ENCODE measurements at regions not wholly inside any gene's neighbourhood (a gene's known extent, or its start where the extent isn't known, plus 50 kb on each side); places are given as distances from the start of the nearest gene placed in this dataset.

DNA sequence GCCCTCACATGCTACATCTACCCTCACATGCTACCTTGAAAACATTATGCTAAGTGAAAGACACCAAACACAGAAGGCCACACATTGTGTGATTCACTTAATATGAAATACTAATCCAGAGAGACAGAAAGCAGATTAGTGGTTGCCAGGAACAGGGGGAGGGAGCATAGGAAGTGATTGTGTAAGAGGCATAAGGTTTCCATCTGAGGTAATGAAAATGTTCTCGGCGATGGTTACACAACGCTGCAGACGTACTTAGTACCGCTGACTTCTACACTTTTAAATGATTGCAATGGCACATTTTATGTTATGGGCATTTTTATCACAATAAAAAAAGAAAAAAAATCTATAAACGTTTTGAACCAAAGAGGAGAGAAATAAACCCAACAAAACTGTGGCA lies 742.3 kb downstream of the TYW1 start:
- DNase-seq (ENCODE audit: low read depth in 2 of 3, low spot score in 2 of 3), result no peak

DNA sequence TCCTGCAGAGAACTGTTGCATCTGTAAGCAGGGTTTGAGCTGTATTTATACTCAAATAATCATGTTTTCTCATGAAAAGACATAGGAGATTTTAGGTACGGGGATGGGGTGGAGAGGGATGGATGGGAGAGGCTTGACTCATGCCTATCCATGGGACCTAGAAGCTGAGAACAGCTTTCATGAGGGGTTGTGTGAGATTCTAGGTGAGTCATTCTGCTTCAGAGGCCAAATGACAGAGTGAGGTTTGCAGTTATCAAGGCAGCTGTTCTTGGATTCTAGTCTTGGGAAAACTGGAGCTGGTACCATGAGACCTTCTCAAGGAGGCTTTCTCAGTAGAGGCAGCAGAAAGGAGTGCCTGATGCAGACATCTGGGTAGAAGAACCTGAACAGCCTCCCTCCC lies 746.9 kb downstream of the TYW1 start:
- no peak for DNase-seq (ENCODE audit: low read depth in 2 of 3, low spot score in 2 of 3)

DNA sequence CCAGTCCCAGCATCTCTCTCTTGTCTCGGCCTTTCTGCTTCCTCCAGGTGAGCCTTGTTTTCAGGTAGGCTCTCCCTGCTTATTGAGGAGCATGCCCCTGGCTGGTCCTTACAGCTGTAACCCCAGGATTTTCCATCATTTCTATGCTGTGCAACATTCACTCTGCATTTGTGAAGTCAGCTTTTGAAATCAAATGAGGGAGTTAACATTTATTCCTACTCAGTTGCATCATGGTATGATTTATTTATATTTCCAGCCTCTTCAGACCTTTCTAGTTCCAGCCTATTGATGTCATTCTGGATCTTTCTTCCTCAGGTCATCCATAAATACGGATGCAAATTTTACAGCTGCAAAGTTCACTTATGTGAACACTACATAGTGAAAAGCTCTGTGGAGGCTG lies 755.6 kb downstream of the TYW1 start:
- DNase-seq (ENCODE audit: low read depth in 2 of 3, low spot score in 2 of 3), result no peak

DNA sequence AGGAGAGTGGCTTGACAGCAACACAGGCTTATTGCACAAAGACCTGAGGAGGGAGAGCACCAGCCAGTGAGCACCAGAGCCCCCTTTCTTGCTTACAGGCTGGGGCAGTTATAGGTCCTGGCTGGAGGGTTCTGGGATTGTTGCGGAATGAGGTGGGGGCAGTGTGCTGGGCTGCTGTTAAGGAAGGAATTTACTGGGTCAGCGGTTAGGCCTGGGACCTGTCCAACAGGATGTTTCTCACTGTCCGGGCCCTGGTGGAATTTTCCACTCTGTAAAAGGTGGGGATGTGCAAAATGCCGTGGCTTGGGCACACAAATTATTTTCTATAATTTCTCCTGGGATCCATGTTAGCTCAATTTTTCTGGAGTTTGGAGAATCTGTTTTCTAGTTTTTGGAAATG lies 757.3 kb downstream of the TYW1 start:
- no peak for DNase-seq (ENCODE audit: low read depth in 2 of 3, low spot score in 2 of 3)

DNA sequence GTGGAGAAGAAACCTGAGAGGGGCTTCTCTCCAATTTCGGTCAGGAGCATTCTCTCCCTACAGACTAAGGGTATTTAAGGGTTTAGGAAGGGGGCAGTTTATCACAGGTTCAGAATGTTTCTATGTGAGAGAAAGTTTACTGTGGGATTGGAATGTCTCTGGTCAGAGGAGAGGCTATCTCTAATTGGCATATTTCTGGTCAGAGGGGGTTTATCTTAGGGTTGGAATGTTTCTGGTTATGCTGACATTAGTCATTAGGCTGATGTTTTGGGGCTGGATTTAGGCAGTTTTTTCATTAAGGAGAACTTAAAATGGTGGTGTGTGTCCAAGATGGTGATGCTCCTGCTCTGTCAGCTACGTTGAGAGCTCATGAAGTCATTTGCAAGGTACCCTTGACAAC lies 758.0 kb downstream of the TYW1 start:
- DNase-seq (ENCODE audit: low read depth in 2 of 3, low spot score in 2 of 3), result no peak

DNA sequence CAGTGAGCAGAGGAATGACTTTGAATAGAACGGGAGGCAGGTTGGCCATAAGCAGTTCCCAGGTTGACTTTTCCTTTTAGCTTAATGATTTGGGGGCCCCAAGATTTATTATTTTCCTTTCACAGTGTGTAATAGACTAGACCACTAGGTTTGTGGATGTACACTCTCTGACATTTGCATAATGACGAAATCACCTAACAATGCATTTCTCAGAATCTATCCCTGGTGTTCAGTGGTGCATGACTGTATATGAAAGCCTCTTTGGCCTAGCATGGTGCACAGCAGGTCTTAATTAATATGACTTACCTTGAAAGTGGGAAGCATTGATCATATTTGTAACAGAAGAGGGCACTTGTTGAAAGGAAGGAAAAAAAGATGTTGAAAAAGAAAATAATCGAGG lies 761.9 kb downstream of the TYW1 start:
- no peak for DNase-seq (ENCODE audit: low read depth in 2 of 3, low spot score in 2 of 3)

DNA sequence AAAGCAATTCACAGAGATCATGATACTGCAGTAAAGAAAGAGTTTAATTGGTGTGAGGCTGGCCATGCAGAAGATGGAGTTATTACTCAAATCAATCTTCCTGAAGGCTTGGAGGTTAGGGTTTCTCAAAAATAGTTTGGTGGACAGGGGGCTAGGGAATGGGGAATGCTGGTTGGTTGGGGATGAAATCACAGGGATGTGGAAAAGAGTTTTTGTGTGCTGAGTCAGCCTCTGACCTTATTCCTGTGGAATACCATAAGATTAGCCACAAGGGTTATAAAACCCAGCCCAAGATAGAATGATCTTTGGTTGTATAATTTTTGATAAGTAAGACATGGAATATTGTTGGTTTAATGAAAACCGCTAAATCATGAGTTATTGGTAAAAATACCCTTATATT lies 764.3 kb downstream of the TYW1 start:
- no peak for DNase-seq (ENCODE audit: low read depth in 2 of 3, low spot score in 2 of 3)

DNA sequence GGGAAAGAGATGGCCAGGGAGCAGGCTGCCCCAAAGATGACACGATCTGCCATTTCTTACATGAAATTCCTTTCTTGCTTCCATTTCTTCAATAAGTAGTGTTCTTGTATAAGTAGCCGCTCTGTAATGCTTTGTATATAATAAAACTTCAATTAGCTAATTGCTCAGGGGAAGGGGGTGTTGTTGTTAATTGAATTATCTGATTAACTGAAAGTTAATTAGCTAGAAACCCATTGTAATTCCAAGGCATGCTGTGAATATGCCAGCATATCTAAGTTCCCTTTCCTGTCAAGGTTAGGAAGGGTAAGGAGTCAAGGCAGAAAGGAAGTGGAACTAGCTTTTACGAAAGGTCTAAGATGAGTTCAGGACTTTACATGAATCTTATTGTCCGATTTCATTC lies 765.9 kb downstream of the TYW1 start:
- no peak for DNase-seq (ENCODE audit: low read depth in 2 of 3, low spot score in 2 of 3)

DNA sequence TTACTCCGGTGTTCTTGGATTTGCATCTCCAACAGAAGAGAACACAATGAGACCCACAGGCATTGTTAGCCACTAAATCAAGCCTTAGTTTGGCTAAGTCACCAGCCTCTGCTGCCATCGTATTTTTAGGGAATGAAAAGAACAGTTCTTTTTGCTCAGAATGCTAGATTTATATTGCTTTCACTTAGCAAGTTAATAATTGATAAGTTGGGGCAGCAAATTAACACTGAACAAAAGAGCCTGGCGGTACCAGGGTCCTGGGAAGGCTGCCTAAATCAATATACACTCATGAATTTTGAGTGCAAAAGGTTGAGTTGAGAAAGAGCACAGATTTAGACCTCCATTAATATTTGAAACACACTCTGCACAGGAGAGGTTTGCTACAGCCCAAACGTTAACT lies 767.7 kb downstream of the TYW1 start:
- no peak for DNase-seq (ENCODE audit: low read depth in 2 of 3, low spot score in 2 of 3)

DNA sequence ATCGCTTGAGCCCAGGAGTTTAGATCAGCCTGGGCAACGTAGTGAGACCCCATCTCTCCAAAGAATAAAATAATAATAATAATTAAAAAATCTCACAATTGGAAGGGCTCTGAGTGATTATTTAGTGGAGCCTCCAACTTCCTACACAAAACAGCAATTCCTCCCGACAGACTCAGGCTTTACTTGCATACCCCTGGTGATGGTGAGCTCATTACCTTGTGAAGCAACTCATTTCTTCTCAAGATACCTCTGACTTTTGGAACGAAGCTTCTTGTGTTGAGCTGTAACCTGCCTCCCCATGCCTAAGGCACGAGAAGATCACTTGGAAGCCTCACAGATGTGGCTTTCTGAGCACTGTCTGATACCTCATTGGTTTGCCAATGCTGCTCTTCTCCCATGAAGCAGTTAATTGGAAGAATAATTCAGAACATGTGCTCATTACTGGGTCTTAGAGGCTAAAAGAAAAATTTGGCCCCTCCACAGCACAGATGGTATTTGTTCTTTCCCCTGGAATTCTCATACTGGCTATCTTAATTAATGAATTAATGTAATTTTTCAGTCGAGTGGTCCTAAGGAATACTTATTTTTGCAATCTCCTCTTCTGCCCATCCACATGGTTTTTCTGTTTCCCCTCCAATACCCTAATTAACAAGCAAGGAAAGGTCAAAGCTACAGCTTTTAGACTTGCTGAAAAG lies 769.0 kb downstream of the TYW1 start:
- DNase-seq (ENCODE audit: low read depth in 2 of 3, low spot score in 2 of 3), result no peak

DNA sequence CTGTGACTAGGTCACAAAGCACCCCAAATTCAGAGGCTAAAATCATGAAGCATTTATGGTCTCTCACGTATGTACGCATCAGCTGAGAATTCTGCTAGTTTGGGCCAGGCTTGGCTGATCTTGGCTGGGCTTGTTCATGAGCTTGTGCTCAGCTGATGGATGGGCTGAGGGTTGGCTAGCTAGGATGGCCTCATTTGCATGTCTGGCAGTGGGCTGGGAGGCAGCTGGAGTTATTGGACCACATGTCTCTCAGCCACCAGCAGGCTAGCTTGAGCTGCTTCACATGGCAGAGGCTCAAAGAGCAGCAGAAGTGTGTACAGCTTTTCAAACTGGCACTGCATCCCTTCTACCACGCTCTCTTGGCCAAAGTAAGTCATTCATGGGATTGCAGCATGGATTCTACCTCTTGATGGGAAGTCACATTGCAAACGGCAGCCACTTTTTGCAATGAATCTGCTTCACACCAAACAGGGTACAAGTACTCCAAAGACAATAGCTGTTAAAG lies 770.3 kb downstream of the TYW1 start:
- DNase-seq (ENCODE audit: low read depth in 2 of 3, low spot score in 2 of 3), result no peak

DNA sequence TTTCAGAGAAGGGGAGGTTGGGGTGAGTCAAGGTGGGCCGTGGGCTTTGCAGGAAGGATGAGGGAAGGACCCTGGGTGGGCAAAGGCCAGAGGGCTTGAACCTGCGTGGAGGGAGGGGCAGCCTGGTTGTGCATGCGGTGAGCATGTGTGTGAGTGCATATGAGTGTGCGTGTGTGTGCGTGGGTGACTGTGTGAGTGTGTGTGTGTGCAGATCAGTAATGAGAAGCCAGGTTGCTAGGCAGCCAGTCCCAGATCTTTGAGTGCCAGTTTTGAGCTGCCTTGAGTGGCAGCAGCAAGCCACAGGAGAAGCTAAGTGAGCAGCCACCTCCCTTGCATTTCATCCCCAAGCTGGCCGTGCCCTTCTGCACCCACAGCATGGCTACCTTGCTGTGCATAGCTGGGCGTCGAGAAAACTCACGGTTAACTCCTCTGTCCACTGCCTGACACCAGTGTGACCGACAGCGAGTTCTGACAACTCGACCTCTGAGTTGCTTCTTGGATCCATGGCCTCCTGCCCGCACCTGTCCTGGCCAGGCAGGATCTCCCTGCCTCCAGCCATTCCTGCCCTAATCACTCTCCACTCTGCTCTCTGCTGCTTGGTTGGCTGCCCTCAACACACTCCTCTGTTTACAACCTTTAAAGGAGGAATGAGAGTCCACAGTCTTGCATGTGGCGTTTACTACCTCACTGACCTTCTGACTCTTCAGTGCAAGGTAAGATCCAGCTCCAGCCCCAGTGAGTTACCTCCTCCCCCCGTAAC lies 775.4 kb downstream of the TYW1 start:
- no peak for DNase-seq (ENCODE audit: low read depth in 2 of 3, low spot score in 2 of 3)

DNA sequence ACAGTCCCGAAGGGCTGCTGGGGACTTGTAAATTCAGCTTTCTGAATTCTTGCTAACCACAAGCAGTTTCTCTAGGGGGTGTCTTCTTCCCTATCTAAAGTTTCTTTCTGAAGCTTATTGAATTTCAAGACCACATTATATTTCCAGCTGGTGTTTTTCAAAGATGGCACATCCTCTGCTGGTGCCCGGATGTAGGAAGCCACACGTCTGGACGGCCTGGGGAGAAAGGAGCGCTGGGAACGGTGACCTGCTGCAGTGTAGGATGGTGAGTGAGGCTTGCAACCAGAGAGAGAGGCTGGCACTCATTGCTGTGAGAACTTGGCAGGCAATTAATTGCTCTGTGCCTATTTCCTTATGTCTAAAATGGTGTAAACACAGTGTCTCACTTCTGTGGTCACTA lies 776.4 kb downstream of the TYW1 start:
- DNase-seq (ENCODE audit: low read depth in 2 of 3, low spot score in 2 of 3), result no peak

DNA sequence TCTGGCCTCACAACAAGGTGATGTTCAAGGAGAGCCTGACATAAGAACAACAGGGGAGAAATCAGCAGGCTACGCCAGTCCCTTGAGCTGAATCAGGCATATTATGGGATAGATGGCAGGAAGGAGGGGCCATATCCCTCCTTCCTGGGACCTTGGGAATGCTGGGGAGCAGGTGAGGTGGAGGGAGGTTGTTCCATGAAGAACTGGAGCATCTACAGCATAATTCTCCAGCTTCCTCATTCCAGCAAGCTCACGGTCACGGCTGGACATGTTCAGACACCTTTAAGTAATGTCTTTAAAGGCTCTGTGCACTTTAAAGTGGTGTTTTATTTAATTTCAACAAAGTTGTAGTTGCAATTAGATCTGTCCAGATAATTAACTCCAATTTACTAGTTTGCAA lies 780.5 kb downstream of the TYW1 start:
- no peak for DNase-seq (ENCODE audit: low read depth in 2 of 3, low spot score in 2 of 3)

DNA sequence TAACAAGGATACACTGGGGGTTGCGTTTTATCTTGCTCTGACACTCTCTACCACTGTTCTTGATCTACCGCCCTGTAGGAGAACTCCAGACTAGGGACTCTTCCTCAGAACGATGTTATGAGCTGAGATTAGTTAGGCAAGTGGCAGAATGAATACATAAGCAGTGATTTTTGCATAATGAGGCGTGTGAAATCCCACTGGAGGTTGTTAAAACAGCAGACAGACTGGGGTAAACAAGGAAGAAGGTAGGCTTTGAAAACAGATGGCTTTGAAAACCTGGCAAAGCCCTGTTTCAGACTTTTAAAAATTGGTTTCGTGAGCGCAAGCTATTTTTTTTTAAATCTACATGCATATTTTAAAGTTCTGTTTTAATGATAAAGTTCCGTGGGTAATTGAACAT lies 785.2 kb downstream of the TYW1 start:
- DNase-seq (ENCODE audit: low read depth in 2 of 3, low spot score in 2 of 3), result no peak

DNA sequence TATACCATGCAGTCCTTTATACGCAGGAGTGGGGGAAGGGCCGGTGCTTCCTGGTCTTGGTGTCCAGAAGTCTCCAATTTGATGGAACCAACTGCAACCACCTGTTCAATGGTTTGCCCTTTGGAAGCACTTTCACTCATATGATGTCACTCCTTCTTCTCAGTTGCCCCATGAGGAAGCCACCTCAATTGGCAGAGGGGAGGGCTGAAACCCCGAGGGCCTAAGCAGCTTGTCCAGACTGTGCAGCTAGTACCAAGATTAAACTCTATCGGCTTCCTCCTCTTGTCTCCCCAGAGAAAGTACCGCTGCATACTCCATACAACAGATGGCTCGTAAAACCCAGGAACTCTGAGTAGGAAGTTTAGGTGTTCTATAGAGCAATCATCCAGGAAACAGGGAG lies 789.4 kb downstream of the TYW1 start:
- DNase-seq (ENCODE audit: low read depth in 2 of 3, low spot score in 2 of 3), result no peak

DNA sequence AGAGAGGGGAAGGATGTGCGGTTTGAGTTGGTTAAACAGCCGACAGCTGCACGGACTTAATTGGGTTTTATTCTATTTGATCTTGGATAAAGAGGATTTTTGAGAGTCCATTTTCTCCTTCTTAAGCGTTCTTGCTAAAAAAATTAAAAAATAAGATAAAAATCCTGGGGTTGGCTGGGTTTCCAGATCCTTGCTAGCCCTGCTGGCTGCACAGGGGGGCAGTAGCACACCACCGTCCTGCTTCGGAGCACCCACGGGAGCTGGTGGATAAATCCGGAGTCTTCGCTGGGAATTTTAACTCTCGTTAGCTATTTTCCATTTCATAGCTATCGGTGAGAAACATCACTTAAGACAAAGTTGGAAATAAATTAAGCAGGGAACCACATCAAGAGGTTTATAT lies 792.0 kb downstream of the TYW1 start:
- no peak for DNase-seq (ENCODE audit: low read depth in 2 of 3, low spot score in 2 of 3)

DNA sequence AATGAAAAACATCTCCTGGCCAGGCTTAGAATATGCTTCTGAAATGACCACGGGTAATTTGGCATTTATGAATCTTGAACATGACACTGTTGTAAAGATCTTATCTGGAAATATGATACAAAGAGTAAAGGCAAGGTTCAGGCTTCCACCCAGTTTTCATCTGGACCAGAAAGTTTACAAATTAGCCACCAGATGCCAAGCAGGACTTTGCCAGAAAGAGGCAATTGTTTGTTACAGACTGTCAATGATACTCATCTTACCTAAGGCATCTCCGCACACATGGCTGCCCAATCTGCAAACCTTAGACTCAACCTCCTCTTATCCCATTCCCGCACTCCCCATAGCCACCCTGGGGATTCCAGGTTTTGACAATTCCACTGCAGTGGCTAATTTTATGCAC lies 795.3 kb downstream of the TYW1 start:
- DNase-seq (ENCODE audit: low read depth in 2 of 3, low spot score in 2 of 3), result no peak

DNA sequence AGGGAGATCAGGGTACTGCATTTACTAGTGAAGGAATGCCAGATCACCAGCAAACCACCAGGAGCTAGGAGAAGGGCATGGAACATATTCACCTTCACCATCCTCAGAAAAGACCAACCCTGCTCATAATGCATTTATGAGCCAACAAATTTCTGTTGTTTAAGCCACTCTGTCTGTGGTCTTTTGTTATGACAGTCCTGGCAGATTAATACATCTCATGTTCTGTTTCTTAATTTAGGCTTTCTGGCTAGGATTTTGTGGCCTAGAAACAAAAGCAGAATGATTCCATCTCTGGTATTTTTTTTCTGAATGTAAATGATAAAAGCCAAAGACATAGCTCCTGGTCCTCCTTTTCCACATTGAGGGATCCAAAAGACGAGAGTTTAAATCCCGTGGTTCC lies 797.9 kb downstream of the TYW1 start:
- DNase-seq (ENCODE audit: low read depth in 2 of 3, low spot score in 2 of 3), result no peak

DNA sequence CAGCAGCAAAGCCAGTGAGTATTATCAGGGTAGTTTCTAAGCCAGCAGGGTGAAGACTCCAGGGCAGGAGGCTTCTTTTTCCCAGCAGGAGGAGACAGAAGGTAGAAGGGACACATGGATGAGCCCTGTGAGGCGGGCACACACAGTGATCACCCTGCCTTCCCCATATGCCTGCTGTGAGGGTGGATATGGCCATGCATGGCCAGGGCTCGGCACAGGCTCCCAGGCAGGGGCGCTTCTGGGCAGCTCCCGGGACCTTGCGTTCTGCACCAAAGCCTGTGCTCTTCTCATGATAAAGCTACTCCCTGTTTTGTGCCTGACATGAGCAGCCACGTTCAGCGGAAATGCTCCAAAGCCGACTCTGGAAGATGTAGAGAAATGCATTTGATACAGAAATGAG lies 807.2 kb downstream of the TYW1 start:
- DNase-seq (ENCODE audit: low read depth in 2 of 3, low spot score in 2 of 3), result no peak

DNA sequence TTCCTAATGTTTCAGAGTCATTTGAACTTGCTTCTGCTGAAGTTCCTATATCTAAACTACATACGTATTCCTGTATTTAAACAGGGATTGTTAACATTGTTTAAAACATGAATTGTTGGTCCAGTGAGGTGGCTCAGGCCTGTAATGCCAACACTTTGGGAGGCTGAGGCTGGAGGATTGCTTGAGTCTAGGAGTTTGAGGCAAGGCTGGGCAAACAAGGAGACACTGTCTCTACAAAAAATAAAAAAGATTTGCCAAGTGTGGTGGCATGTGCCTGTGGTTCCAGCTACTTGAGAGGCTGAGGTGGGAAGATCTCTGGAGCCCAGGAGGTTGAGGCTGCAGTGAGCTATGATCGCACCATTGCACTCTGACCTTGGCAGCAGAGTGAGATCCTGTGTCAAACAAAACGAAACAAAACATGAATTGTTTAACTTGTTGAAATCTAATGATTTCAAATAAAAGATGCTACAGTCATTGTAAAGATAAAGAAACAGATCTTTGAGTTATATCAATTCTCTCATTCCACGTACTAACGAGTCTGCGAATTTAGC lies 809.4 kb downstream of the TYW1 start:
- DNase-seq (ENCODE audit: low read depth in 2 of 3, low spot score in 2 of 3), result no peak

DNA sequence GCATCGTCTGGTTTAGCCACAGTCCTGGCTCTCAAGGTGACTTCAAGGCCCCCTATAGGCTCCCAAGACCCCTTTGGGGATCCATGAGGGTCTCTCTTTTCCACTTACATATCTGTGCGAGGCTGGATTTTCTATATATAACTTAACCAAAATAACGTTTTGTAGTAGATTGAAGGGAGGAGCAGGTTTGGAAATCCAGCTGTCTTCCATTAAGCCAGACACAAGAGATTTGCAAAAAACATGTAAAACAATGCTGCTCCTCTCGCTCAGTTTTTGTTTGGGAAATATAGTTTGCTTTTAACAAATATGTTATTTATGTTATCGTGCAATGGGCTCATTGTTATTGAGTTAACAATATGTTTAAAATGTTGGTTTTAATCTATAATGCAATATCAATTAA lies 811.2 kb downstream of the TYW1 start:
- DNase-seq (ENCODE audit: low read depth in 2 of 3, low spot score in 2 of 3), result no peak

DNA sequence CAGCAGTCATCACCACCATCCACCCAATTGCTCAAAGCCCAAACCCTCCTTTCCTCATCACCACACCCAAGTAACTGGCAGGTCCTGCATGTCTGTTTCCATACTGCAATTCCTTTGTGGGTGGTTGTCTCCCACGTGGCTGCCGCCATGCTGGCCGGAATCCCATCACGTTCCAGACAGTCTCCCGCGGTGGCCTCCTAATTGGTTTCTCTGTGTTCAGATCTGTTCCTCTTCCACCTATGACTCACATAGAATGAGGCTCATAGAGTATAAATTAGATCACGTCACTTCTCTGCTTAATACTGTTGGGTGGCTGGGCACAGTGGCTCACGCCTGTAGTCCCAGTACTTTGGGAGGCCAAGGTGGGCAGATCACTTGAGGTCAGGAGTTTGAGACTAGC lies 813.0 kb downstream of the TYW1 start:
- no peak for DNase-seq (ENCODE audit: low read depth in 2 of 3, low spot score in 2 of 3)

Measured in activated CD8-positive, alpha-beta memory T cell treated with anti-CD3 and anti-CD28 coated beads for 48 hours (primary cell).